PC-9 (cell line): ENCODE measurements at regions not wholly inside any gene's neighbourhood (a gene's known extent, or its start where the extent isn't known, plus 50 kb on each side); places are given as distances from the start of the nearest gene placed in this dataset.

Source experiments
- EZH2 ChIP-seq: fragments of 200-600 bp; sonication (generic); IDR thresholded peaks from 2 replicates; pipeline ENCODE4 v1.8.0; 2017; ENCODE audit warnings: antibody characterized with exemption, low read depth
- TF ChIP-seq, protein P1 (sequence below): fragments of 200-600 bp; sonication (generic); conservative IDR thresholded peaks from 2 replicates; pipeline ENCODE4 v1.6.1; 2017; ENCODE audit warnings: mixed run types, antibody characterized with exemption, mild to moderate bottlenecking, moderate library complexity

DNA sequence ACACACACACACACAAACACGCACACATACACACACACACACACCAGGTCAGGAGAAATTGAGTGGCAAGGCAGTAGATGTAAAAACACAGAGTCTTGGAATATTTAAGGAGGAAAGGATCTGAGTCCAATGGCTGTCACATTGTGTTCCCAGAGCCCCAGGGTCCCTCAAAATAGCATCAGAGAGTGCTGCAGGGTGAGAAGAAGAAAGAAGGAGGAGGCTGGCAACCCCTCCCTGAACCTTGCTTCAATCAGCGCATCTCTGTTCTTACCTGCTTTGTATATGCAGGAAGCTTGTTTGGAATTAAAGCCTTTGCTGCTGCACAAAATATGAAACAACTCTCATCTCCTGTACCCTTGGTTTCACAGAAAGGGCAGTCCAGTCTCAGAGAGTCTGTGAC lies 406.5 kb downstream of the MIAT start:
- TF ChIP-seq, protein P1, sequence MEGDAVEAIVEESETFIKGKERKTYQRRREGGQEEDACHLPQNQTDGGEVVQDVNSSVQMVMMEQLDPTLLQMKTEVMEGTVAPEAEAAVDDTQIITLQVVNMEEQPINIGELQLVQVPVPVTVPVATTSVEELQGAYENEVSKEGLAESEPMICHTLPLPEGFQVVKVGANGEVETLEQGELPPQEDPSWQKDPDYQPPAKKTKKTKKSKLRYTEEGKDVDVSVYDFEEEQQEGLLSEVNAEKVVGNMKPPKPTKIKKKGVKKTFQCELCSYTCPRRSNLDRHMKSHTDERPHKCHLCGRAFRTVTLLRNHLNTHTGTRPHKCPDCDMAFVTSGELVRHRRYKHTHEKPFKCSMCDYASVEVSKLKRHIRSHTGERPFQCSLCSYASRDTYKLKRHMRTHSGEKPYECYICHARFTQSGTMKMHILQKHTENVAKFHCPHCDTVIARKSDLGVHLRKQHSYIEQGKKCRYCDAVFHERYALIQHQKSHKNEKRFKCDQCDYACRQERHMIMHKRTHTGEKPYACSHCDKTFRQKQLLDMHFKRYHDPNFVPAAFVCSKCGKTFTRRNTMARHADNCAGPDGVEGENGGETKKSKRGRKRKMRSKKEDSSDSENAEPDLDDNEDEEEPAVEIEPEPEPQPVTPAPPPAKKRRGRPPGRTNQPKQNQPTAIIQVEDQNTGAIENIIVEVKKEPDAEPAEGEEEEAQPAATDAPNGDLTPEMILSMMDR, result no peak
- no peak for TF ChIP-seq EZH2
